Esophagus muscularis mucosa (tissue), 4 donors: ENCODE measurements at regions not wholly inside any gene's neighbourhood (a gene's known extent, or its start where the extent isn't known, plus 50 kb on each side); places are given as distances from the start of the nearest gene placed in this dataset.

Experiments
- DNase-seq: peaks from one replicate; pipeline ENCODE4 v3.0.0-alpha.2; 2017; ENCODE audit errors: extremely low spot score
- H3K27ac ChIP-seq, 4 donors: fragments of 200-600 bp; sonication (generic); replicated peaks in 1 of 4; 1 replicate in 3 of 4; 2 replicates in 1 of 4; pipeline ENCODE4 v1.5.1; 2016 to 2019; ENCODE audit warnings: mild to moderate bottlenecking in 1 of 4
- H3K27me3 ChIP-seq, 4 donors: fragments of 200-600 bp; sonication (generic); one replicate each; pipeline versions ENCODE4 v1.5.1 to v1.6.0; 2016 to 2019
- H3K36me3 ChIP-seq, 4 donors: fragments of 200-600 bp; sonication (generic); one replicate each; pipeline ENCODE4 v1.5.1; 2016 to 2019
- H3K4me1 ChIP-seq, 4 donors: fragments of 200-600 bp; sonication (generic); one replicate each; pipeline ENCODE4 v1.5.1; 2016 to 2019
- H3K4me3 ChIP-seq, 4 donors: fragments of 200-600 bp; sonication (generic); 1 replicate in 2 of 4; 2 replicates in 2 of 4; pipeline ENCODE4 v1.5.1; 2016 to 2019; ENCODE audit warnings: mild to moderate bottlenecking in 4 of 4, moderate library complexity in 1 of 4
- H3K9me3 ChIP-seq, 4 donors: fragments of 200-600 bp; sonication (generic); 1 replicate in 3 of 4; 2 replicates in 1 of 4; pipeline ENCODE4 v1.5.1; 2016 to 2019
- CTCF ChIP-seq, 3 experiments: fragments of 200-600 bp in 2 of 3; fragments of 450-650 bp in 1 of 3; sonication (generic) in 2 of 3; IDR thresholded peaks; one replicate each; pipeline ENCODE4 v1.5.1; 2017 to 2019; ENCODE audit warnings: antibody characterized with exemption in 3 of 3, mild to moderate bottlenecking in 2 of 3, moderate library complexity in 1 of 3
- EP300 ChIP-seq: sonication (generic); formaldehyde crosslinking; IDR thresholded peaks from one replicate; pipeline ENCODE4 v1.6.1; 2017; ENCODE audit warnings: antibody characterized with exemption
- POLR2A ChIP-seq: fragments of 450-650 bp; IDR thresholded peaks from one replicate; pipeline ENCODE4 v1.6.1; 2017; ENCODE audit warnings: antibody characterized with exemption, moderate library complexity, mild to moderate bottlenecking, low read depth
- POLR2AphosphoS5 ChIP-seq, 2 donors: sonication (generic); formaldehyde crosslinking; IDR thresholded peaks; one replicate each; pipeline ENCODE4 v1.6.1; 2017; ENCODE audit warnings: antibody characterized with exemption in 2 of 2
- WGBS: methylation state at CpG from one replicate; pipeline ENCODE4 v1.1.5; 2018; 5-methylcytosine and 5-hydroxymethylcytosine counted together
- intact Hi-C: fragments of 100-400 bp; cut with DNase I; formaldehyde crosslinking; loops from one replicate; pipeline ENCODE4 v1.15.1; 2023

GRCh38 chr17:36674278-36674650, 72.9 kb downstream of the MRM1 start:
- intact Hi-C loops: no loop called here
- TF ChIP-seq CTCF (IDR thresholded peaks at IDR 0.05) (no peak), POLR2AphosphoS5 (IDR thresholded peaks at IDR 0.05) (no peak), POLR2A (no peak), EP300 (no peak)
- Histone ChIP-seq H3K4me1 (no peaks in the 10 kb centered on the region), H3K36me3 (no peaks in the 10 kb centered on the region), H3K27me3 (peaks cover 0 to 10% (median 0%) of the 10 kb centered on the region in 4 donors), H3K4me3 (no peak overlapping the region), H3K27ac (no peak overlapping the region), H3K9me3 (no peaks in the 10 kb centered on the region)
- DNase-seq: no peak
- WGBS: 77% methylated on average over 4 of the region's 4 CpGs

GRCh38 chr17:36675250-36675649, 73.9 kb downstream of the MRM1 start:
- Histone ChIP-seq H3K27ac (no peak overlapping the region), H3K27me3 (peaks cover 0 to 10% (median 0%) of the 10 kb centered on the region in 4 donors), H3K4me1 (no peaks in the 10 kb centered on the region), H3K36me3 (no peaks in the 10 kb centered on the region), H3K4me3 (no peak overlapping the region), H3K9me3 (no peaks in the 10 kb centered on the region)
- DNase-seq: no peak
- TF ChIP-seq EP300: no peak
- TF ChIP-seq POLR2AphosphoS5 (IDR thresholded peaks at IDR 0.05): no peak
- no peak for TF ChIP-seq CTCF (IDR thresholded peaks at IDR 0.05)
- no peak for TF ChIP-seq POLR2A
- intact Hi-C loops: no loop called here
- WGBS: 83% methylated on average over 5 of the region's 6 CpGs

- H3K36me3 ChIP-seq: no peaks in the 10 kb centered on the region
- no peaks in the 10 kb centered on the region for H3K4me1 ChIP-seq
- 33% methylated on average over 2 of the region's 2 CpGs for WGBS
- peaks cover 0 to 13% (median 0%) of the 10 kb centered on the region in 4 donors for H3K27me3 ChIP-seq
- H3K9me3 ChIP-seq: no peaks in the 10 kb centered on the region
- intact Hi-C loops: no loop called here
- TF ChIP-seq POLR2AphosphoS5 (IDR thresholded peaks at IDR 0.05): no peak
- TF ChIP-seq EP300: no peak
- TF ChIP-seq CTCF (IDR thresholded peaks at IDR 0.05): no peak
- no peak for TF ChIP-seq POLR2A
- no peak overlapping the region for H3K4me3 ChIP-seq
- H3K27ac ChIP-seq: no peak overlapping the region
- no peak for DNase-seq
Observed at GRCh38 chr17:36675786-36676185, 74.4 kb downstream of the MRM1 start.

GRCh38 chr17:36679815-36680467, 78.6 kb downstream of the MRM1 start:
- 83% methylated on average over 9 of the region's 9 CpGs for WGBS
- no peak for DNase-seq
- Histone ChIP-seq H3K4me1 (no peaks in the 10 kb centered on the region), H3K4me3 (no peak overlapping the region), H3K27me3 (peaks cover 0 to 10% (median 0%) of the 10 kb centered on the region in 4 donors), H3K27ac (no peak overlapping the region), H3K9me3 (no peaks in the 10 kb centered on the region), H3K36me3 (no peaks in the 10 kb centered on the region)
- TF ChIP-seq EP300 (no peak), CTCF (IDR thresholded peaks at IDR 0.05) (no peak), POLR2AphosphoS5 (IDR thresholded peaks at IDR 0.05) (no peak), POLR2A (no peak)
- intact Hi-C loops: no loop called here

GRCh38 chr17:36680701-36681202, 79.4 kb downstream of the MRM1 start:
- no peak for DNase-seq
- intact Hi-C loops: no loop called here

More at GRCh38 chr17:36680701-36681202, 79.4 kb downstream of the MRM1 start:
- Histone ChIP-seq H3K9me3 (no peaks in the 10 kb centered on the region), H3K36me3 (no peaks in the 10 kb centered on the region), H3K4me3 (no peak overlapping the region), H3K27me3 (peaks cover 0 to 5% (median 0%) of the 10 kb centered on the region in 4 donors), H3K4me1 (no peaks in the 10 kb centered on the region), H3K27ac (no peak overlapping the region)
- TF ChIP-seq POLR2AphosphoS5 (IDR thresholded peaks at IDR 0.05): no peak
- TF ChIP-seq EP300: no peak
- WGBS: 68% methylated on average over 6 of the region's 6 CpGs
